OCI-LY3 (cell line): ENCODE measurements at regions not wholly inside any gene's neighbourhood (a gene's known extent, or its start where the extent isn't known, plus 50 kb on each side); places are given as distances from the start of the nearest gene placed in this dataset.

ENCODE experiments used
- H2AFZ ChIP-seq: fragments of 200-600, 300-600 bp; shearing (Covaris generic); 2 replicates; pipeline ENCODE4 v1.6.0; 2014; ENCODE audit warnings: antibody characterized with exemption, low read depth, low read length
- H3K27ac ChIP-seq: fragments of 200-600, 300-600 bp; sonication (generic); 2 replicates; pipeline ENCODE4 v1.5.1; 2014; ENCODE audit warnings: mild to moderate bottlenecking, low read length, moderate library complexity, mixed read lengths
- H3K27me3 ChIP-seq: fragments of 200-600, 300-600 bp; sonication (generic); 2 replicates; pipeline ENCODE4 v1.6.1; 2014; ENCODE audit warnings: low read depth, low read length, mixed read lengths
- H3K36me3 ChIP-seq: fragments of 200-600, 300-600 bp; sonication (generic); replicated peaks from 2 replicates; pipeline ENCODE3; 2014; ENCODE audit warnings: low read depth, low read length, mixed read lengths
- H3K4me1 ChIP-seq: fragments of 300-600, 200-600 bp; sonication (generic); 2 replicates; pipeline ENCODE4 v1.6.1; 2014; ENCODE audit warnings: low read length, mixed read lengths
- H3K4me2 ChIP-seq: fragments of 200-600, 300-600 bp; sonication (generic); 2 replicates; pipeline ENCODE4 v1.6.1; 2014; ENCODE audit warnings: low read length, mixed read lengths
- H3K4me3 ChIP-seq: fragments of 300-600, 200-600 bp; sonication (generic); 2 replicates; pipeline ENCODE4 v1.5.1; 2014; ENCODE audit warnings: antibody characterized with exemption, mild to moderate bottlenecking, low read length, moderate library complexity
- H3K79me2 ChIP-seq: fragments of 300-600, 200-600 bp; shearing (Covaris generic); 2 replicates; pipeline ENCODE4 v1.6.1; 2014; ENCODE audit warnings: mild to moderate bottlenecking, low read length, mixed read lengths
- H3K9ac ChIP-seq: fragments of 300-600, 200-600 bp; shearing (Covaris generic); 2 replicates; pipeline ENCODE4 v1.6.0; 2014; ENCODE audit warnings: mild to moderate bottlenecking, low read length, moderate library complexity
- H3K9me3 ChIP-seq: fragments of 200-600, 300-600 bp; shearing (Covaris generic); 2 replicates; pipeline ENCODE4 v1.6.1; 2014; ENCODE audit warnings: low read length, mixed read lengths; ENCODE audit not compliant: insufficient read depth
- H4K20me1 ChIP-seq: fragments of 200-600, 300-600 bp; sonication (generic); 2 replicates; pipeline ENCODE4 v1.6.1; 2016; ENCODE audit warnings: low read length, mixed read lengths; ENCODE audit not compliant: insufficient read depth
- EZH2phosphoT487 ChIP-seq: fragments of 200-600 bp; shearing (Covaris generic); IDR thresholded peaks from 2 replicates; pipeline ENCODE4 v1.6.1; 2018; ENCODE audit warnings: antibody characterized with exemption, mixed run types, low read depth
- TF ChIP-seq, protein P1 (sequence below): fragments of 200-600, 300-600 bp; sonication (generic); IDR thresholded peaks from 2 replicates; pipeline ENCODE4 v1.5.1; 2014; ENCODE audit warnings: antibody characterized with exemption, low read length, low read depth

DNA sequence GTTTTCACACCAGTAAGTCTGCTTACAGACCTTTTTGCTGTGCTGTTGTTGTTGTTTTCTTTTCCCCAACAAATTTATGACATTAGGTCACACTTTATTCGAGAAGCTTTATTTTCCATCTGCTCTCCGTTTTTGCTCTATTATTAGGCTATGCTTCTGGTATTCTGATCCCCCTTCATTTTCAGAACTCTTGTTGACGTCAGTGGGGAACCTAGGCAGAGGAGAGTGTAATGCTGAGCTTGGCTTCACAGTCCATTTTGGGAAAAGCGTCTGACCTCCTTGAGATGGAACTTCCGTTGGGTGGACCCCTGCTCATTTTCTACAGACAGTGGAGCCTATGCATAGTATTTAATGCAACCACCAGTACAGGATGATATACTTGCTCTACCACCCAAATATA is 387.9 kb upstream of the MEF2C start:
- peak overlapping the region; percentile 65 for H3K4me2 ChIP-seq
- no peaks in the 10 kb centered on the region for H4K20me1 ChIP-seq
- no peaks in the 10 kb centered on the region for H3K9me3 ChIP-seq
- peak overlapping the region; percentile 15; the same call in 1 of the 2 replicates for H3K4me3 ChIP-seq
- H3K4me1 ChIP-seq = peaks cover 52% of the 10 kb centered on the region
- H3K36me3 ChIP-seq = no peaks in the 10 kb centered on the region
- no peak overlapping the region for H3K9ac ChIP-seq
- H3K27me3 ChIP-seq = no peaks in the 10 kb centered on the region
- TF ChIP-seq EZH2phosphoT487 = no peak
- TF ChIP-seq, protein P1, sequence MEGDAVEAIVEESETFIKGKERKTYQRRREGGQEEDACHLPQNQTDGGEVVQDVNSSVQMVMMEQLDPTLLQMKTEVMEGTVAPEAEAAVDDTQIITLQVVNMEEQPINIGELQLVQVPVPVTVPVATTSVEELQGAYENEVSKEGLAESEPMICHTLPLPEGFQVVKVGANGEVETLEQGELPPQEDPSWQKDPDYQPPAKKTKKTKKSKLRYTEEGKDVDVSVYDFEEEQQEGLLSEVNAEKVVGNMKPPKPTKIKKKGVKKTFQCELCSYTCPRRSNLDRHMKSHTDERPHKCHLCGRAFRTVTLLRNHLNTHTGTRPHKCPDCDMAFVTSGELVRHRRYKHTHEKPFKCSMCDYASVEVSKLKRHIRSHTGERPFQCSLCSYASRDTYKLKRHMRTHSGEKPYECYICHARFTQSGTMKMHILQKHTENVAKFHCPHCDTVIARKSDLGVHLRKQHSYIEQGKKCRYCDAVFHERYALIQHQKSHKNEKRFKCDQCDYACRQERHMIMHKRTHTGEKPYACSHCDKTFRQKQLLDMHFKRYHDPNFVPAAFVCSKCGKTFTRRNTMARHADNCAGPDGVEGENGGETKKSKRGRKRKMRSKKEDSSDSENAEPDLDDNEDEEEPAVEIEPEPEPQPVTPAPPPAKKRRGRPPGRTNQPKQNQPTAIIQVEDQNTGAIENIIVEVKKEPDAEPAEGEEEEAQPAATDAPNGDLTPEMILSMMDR = no peak
- no peaks in the 10 kb centered on the region for H3K79me2 ChIP-seq
- H2AFZ ChIP-seq = peak overlapping the region; percentile 40; the same call in 1 of the 2 replicates
- H3K27ac ChIP-seq = peak overlapping the region; percentile 54; the same call in 1 of the 2 replicates

DNA sequence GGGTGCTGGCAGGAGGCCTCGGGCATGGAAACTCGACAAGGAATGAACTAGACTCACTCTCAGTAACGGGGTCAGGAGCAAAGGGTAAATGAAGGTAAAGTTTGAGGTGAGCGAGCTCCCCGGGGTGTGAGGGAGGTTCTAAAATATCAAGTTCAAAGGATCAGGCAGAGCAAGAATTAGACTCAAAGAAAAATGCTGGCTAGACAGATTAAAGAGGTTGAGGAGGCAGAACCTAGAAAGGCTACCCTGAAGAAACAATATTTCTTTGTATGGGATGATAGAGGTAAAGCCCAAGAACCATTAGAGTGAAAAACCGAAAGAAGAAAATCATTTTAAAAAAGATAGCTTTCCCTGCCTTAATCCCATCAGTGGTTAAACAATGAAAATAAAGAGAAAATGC is 386.7 kb upstream of the MEF2C start:
- Histone ChIP-seq H3K9ac (no peak overlapping the region), H3K4me1 (peaks cover 52% of the 10 kb centered on the region), H4K20me1 (no peaks in the 10 kb centered on the region), H3K36me3 (no peaks in the 10 kb centered on the region), H3K27me3 (no peaks in the 10 kb centered on the region), H3K79me2 (no peaks in the 10 kb centered on the region), H2AFZ (no peak overlapping the region), H3K4me2 (no peak overlapping the region), H3K27ac (no peak overlapping the region), H3K4me3 (no peak overlapping the region), H3K9me3 (no peaks in the 10 kb centered on the region)
- no peak for TF ChIP-seq EZH2phosphoT487
- TF ChIP-seq, protein P1 = no peak

DNA sequence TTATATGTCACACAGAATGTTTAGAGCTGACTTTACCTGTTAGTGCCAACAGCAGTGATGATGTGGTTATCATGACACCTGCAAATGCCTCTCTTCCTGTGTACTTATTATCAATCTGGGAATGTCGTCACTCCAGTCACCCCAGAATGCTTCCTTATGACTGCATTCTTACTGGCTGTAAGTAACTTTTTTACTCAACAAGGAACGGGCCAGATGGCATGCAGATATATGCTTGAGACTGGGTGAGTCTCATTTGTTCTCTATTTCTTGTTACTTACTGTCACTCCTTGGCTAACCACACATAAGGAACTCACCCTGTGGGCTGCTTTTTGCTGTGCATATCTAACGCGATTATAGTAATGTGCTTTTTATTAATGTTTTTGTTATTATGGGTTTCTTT is 385.5 kb upstream of the MEF2C start:
- H3K79me2 ChIP-seq = no peaks in the 10 kb centered on the region
- TF ChIP-seq EZH2phosphoT487 = no peak
- TF ChIP-seq, protein P1 = no peak
- H4K20me1 ChIP-seq = no peaks in the 10 kb centered on the region
- H3K36me3 ChIP-seq = no peaks in the 10 kb centered on the region
- peak overlapping the region; percentile 71 for H3K4me2 ChIP-seq
- H3K9ac ChIP-seq = peak overlapping the region; percentile 45; the same call in 1 of the 2 replicates
- H2AFZ ChIP-seq = peak overlapping the region; percentile 54; the same call in 1 of the 2 replicates
- H3K27me3 ChIP-seq = no peaks in the 10 kb centered on the region
- H3K9me3 ChIP-seq = no peaks in the 10 kb centered on the region
- peak overlapping the region; percentile 47; the same call in 1 of the 2 replicates for H3K4me3 ChIP-seq
- H3K27ac ChIP-seq = peak overlapping the region; percentile 80
- H3K4me1 ChIP-seq = peaks cover 52% of the 10 kb centered on the region

DNA sequence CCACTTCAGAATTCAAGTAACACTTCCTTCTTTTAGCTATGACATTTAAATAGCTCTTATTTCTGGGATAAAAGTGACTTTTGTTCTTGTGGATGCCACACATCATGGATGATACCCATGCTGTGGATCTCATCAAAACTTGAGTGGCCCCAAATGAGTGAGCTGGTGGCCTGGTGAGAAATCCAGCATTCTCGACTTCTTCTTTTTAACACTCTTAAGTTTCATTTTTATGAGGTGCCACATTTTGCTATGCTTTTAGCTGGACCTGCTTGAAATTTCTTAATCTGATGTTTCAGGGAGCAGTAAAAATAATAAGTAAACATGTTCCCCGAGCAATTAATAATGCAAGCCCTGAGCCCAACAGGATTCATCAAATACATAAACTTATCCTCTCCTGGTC is 384.8 kb upstream of the MEF2C start:
- peak overlapping the region; percentile 47 for H3K4me3 ChIP-seq
- H3K79me2 ChIP-seq = no peaks in the 10 kb centered on the region
- H3K27me3 ChIP-seq = no peaks in the 10 kb centered on the region
- H3K4me1 ChIP-seq = peaks cover 52% of the 10 kb centered on the region
- H3K9ac ChIP-seq = peak overlapping the region; percentile 45; the same call in 1 of the 2 replicates
- no peaks in the 10 kb centered on the region for H4K20me1 ChIP-seq
- no peaks in the 10 kb centered on the region for H3K36me3 ChIP-seq
- no peak overlapping the region for H2AFZ ChIP-seq
- no peaks in the 10 kb centered on the region for H3K9me3 ChIP-seq
- peak overlapping the region; percentile 80 for H3K27ac ChIP-seq
- TF ChIP-seq EZH2phosphoT487 = no peak
- TF ChIP-seq, protein P1 = no peak
- peak overlapping the region; percentile 71 for H3K4me2 ChIP-seq
